ENCODE measurements at regions not wholly inside any gene's neighbourhood (a gene's known extent, or its start where the extent isn't known, plus 50 kb on each side); places are given as distances from the start of the nearest gene placed in this dataset.

DNA sequence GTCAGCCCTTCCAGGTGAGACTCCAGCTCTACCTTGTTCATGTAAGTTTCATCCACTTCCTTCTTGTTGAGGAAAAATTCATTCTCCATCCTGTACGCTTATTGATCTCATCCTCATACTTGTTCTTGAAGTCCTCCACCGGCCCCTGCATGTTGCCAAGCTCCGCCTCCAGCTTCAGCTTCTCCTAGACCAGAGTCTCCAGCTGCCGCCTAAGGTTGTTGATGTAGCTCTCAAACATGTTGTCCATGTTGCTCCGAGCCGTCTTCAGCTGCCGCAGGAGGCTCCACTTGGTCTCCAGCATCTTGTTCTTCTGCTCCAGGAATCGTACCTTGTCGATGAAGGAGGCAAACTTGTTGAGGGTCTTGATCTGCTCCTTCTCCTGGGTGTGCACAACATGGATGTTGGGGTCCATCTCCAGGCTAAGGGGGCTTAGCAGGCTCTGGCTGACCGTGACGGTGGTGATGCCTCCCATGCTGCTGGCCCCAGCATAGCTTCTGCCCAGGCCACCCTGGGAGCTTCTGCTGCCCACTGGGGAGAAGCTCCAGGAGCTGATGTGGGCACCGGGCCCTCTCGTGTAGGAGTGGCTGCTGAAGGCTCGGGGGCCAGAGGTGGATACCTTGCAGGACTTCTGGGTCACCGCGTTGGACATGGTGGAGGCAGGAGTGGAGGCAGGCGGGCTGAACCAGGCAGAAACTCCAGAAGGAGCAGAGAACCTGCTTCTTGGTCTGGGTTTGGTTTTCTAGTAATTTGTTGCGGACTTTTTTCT, 422.6 kb upstream of the ARPP21 start:
- Mint-ChIP-seq H3K27me3 (no peaks in the 10 kb centered on the region), H3K36me3 (ENCODE audit: insufficient read depth) (no peaks in the 10 kb centered on the region)

DNA sequence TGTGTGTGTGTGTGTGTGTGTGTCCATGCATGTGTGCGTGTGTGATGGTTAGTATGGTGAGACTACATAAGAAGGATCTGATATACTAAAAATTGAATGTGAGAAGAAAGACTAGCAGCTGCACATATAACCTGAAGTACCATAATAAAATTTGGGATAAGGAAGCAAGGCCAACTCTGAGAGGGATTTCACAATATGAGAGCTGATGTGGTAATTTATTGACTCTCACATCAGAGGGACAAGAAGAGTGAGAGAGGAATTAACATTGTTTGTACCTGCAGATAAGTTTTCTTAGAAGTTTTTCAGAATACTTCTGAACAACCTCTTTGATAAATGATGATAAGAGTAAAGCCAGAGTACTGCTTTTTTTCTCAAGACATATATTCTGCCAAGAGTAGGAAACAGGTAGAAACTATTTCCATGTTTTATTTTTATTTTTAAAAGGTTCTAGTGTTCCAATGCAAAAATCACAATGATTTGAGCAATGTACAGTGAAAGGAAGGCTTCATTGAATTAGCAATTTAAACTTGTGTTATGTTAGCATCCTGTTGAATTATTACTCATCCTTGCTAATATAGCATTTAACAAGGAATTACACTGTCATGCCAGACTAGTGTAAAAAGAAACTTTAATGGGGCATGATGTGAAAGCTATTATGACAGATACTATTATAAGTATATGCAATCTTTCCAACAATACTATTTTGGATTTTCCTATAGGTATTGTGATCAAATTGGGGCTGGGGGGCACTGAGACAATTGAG, 415.5 kb upstream of the ARPP21 start:
- TF ChIP-seq, protein P1, sequence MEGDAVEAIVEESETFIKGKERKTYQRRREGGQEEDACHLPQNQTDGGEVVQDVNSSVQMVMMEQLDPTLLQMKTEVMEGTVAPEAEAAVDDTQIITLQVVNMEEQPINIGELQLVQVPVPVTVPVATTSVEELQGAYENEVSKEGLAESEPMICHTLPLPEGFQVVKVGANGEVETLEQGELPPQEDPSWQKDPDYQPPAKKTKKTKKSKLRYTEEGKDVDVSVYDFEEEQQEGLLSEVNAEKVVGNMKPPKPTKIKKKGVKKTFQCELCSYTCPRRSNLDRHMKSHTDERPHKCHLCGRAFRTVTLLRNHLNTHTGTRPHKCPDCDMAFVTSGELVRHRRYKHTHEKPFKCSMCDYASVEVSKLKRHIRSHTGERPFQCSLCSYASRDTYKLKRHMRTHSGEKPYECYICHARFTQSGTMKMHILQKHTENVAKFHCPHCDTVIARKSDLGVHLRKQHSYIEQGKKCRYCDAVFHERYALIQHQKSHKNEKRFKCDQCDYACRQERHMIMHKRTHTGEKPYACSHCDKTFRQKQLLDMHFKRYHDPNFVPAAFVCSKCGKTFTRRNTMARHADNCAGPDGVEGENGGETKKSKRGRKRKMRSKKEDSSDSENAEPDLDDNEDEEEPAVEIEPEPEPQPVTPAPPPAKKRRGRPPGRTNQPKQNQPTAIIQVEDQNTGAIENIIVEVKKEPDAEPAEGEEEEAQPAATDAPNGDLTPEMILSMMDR (IDR thresholded peaks at IDR 0.05; ENCODE audit: unreplicated experiment) = no peak
- Mint-ChIP-seq H3K4me3 (ENCODE audit: low read depth) (no peak overlapping the region), H3K27me3 (no peaks in the 10 kb centered on the region), H3K36me3 (ENCODE audit: insufficient read depth) (no peaks in the 10 kb centered on the region), H3K9me3 (ENCODE audit: low read depth) (peaks cover 6% of the 10 kb centered on the region), H3K4me1 (ENCODE audit: low read depth) (peaks cover 3% of the 10 kb centered on the region), H3K27ac (no peak overlapping the region)
- DNase-seq (ENCODE audit: low spot score, unreplicated experiment) = no peak

More for the DNA sequence above, 422.6 kb upstream of the ARPP21 start:
- TF ChIP-seq, protein P1 (IDR thresholded peaks at IDR 0.05; ENCODE audit: unreplicated experiment) = no peak
- H3K4me1 Mint-ChIP-seq (ENCODE audit: low read depth) = no peaks in the 10 kb centered on the region
- no peak overlapping the region for H3K4me3 Mint-ChIP-seq (ENCODE audit: low read depth)
- no peak overlapping the region for H3K27ac Mint-ChIP-seq
- DNase-seq (ENCODE audit: low spot score, unreplicated experiment) = no peak
- peaks cover 11% of the 10 kb centered on the region for H3K9me3 Mint-ChIP-seq (ENCODE audit: low read depth)

DNA sequence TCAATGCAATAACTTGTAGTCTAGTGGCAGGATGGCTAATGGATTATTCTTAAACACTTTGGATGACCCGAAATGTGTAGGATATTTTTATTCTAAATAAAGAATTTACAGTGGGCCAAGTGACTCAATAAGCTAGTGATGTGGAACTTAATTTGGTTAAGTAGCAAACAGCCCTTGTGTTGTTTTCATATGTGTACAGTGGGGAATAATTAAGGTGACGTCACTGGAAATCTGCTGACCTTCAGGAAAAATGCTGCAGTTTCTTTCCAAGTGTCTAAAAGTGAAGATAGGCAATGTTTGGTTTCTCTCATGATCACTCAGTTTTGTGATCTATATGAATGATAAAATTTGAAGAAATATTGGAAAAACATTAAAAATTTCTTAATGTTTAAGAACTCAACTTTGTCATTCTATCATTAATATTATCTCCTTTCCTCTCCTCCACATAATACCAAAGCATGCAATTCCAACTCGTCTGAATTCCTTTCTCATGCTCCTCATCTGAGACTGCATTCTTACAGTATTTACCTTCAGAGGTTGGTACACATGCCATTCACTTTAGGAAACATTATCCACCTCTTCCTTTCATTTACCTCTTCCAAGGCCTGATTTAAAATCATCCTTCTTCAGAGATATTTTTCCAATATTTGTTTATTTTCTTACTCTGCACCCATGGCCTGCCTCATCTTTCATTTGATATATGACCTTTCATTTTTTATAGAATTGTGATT, 414.6 kb upstream of the ARPP21 start:
- no peaks in the 10 kb centered on the region for H3K36me3 Mint-ChIP-seq (ENCODE audit: insufficient read depth)
- no peaks in the 10 kb centered on the region for H3K27me3 Mint-ChIP-seq
- H3K4me1 Mint-ChIP-seq (ENCODE audit: low read depth) = peaks cover 3% of the 10 kb centered on the region
- H3K27ac Mint-ChIP-seq = no peak overlapping the region
- DNase-seq (ENCODE audit: low spot score, unreplicated experiment) = no peak
- TF ChIP-seq, protein P1 (IDR thresholded peaks at IDR 0.05; ENCODE audit: unreplicated experiment) = no peak
- H3K9me3 Mint-ChIP-seq (ENCODE audit: low read depth) = peaks cover 6% of the 10 kb centered on the region
- H3K4me3 Mint-ChIP-seq (ENCODE audit: low read depth) = no peak overlapping the region

DNA sequence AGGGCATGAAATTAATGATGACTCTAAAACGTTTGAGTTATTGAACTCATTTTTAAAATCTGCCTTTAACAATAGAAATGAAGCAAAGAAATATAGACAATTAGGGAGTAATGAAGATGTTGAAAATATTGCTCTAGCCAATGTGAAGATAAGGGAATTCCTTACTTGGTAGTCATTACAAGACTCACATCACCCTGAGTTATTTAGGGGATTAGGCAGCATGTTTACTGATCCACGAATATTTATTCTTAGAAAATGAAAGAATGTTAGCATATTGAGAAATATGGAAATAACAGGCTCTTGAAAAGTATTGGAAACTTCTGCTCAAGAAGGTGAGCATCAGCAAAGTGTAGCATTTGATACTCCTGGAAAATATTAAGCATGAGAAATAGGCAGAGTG, 398.1 kb upstream of the ARPP21 start:
- H3K27ac Mint-ChIP-seq = no peak overlapping the region
- H3K4me3 Mint-ChIP-seq (ENCODE audit: low read depth) = no peak overlapping the region
- TF ChIP-seq, protein P1 (IDR thresholded peaks at IDR 0.05; ENCODE audit: unreplicated experiment) = no peak

DNA sequence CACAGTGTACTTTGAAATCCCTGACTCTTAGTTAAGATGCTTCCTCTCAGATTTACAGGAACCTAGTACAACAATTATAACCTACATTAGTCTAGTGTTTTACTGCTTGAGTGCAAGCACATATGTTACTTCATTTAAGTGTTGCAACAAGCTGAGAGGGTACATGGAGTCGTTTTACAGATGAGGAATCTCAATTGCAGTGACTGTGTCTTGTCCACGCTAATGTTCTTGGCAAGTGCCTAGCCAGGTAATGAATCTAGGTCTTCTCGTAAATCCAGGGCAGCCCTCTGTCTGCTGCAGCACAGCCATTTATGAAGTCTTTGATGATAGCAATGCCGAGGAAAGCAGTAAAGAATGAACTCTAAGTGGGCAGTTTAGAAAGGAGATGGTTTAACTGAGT, 384.4 kb upstream of the ARPP21 start:
- no peaks in the 10 kb centered on the region for H3K36me3 Mint-ChIP-seq (ENCODE audit: insufficient read depth)
- H3K4me1 Mint-ChIP-seq (ENCODE audit: low read depth) = no peaks in the 10 kb centered on the region
- no peak for DNase-seq (ENCODE audit: low spot score, unreplicated experiment)
- TF ChIP-seq, protein P1 (IDR thresholded peaks at IDR 0.05; ENCODE audit: unreplicated experiment) = no peak
- H3K4me3 Mint-ChIP-seq (ENCODE audit: low read depth) = no peak overlapping the region
- H3K27me3 Mint-ChIP-seq = no peaks in the 10 kb centered on the region
- no peaks in the 10 kb centered on the region for H3K9me3 Mint-ChIP-seq (ENCODE audit: low read depth)
- H3K27ac Mint-ChIP-seq = no peak overlapping the region

More for the DNA sequence above, 398.1 kb upstream of the ARPP21 start:
- DNase-seq (ENCODE audit: low spot score, unreplicated experiment) = no peak
- Mint-ChIP-seq H3K36me3 (ENCODE audit: insufficient read depth) (no peaks in the 10 kb centered on the region), H3K27me3 (no peaks in the 10 kb centered on the region), H3K9me3 (ENCODE audit: low read depth) (no peaks in the 10 kb centered on the region), H3K4me1 (ENCODE audit: low read depth) (no peaks in the 10 kb centered on the region)
